ENCODE measurements at regions not wholly inside any gene's neighbourhood (a gene's known extent, or its start where the extent isn't known, plus 50 kb on each side); places are given as distances from the start of the nearest gene placed in this dataset.
"Not testable (repeated sequence)": the region's sequence is repeated elsewhere in the genome, so short reads cannot be mapped to it uniquely, and the experiment has no call there.

- H3K4me1 ChIP-seq (ENCODE audit: control insufficient read depth in 3 of 3, insufficient read depth in 3 of 3, low read length in 3 of 3); H3K27me3 ChIP-seq (ENCODE audit: control insufficient read depth in 3 of 3, insufficient read depth in 3 of 3, low read length in 3 of 3); H3K36me3 ChIP-seq (ENCODE audit: control insufficient read depth in 3 of 3, insufficient read depth in 3 of 3, low read length in 3 of 3); H3K9ac ChIP-seq (ENCODE audit: low read depth in 1 of 3, low read length in 3 of 3); H3K27ac ChIP-seq (ENCODE audit: low read depth, low read length); H3K9me3 ChIP-seq (ENCODE audit: control insufficient read depth in 3 of 3, low read length in 3 of 3): not testable (repeated sequence)
- H3K4me3 ChIP-seq (ENCODE audit: low read length in 3 of 3) = peak overlapping the region in 1 of 3 donors; percentile 15
These were observed 75.1 kb downstream of the KBTBD2 start for GRCh38 chr7:32816409-32816948.

GRCh38 chr7:32814779-32815178, 76.8 kb downstream of the KBTBD2 start:
- not testable (repeated sequence) for H3K4me1 ChIP-seq (ENCODE audit: control insufficient read depth in 3 of 3, insufficient read depth in 3 of 3, low read length in 3 of 3); H3K36me3 ChIP-seq (ENCODE audit: control insufficient read depth in 3 of 3, insufficient read depth in 3 of 3, low read length in 3 of 3); H3K4me3 ChIP-seq (ENCODE audit: low read length in 3 of 3); H3K27ac ChIP-seq (ENCODE audit: low read depth, low read length); H3K27me3 ChIP-seq (ENCODE audit: control insufficient read depth in 3 of 3, insufficient read depth in 3 of 3, low read length in 3 of 3); H3K9me3 ChIP-seq (ENCODE audit: control insufficient read depth in 3 of 3, low read length in 3 of 3); H3K9ac ChIP-seq (ENCODE audit: low read depth in 1 of 3, low read length in 3 of 3)

GRCh38 chr7:32809871-32810270, 81.7 kb downstream of the KBTBD2 start:
- Histone ChIP-seq H3K4me1 (ENCODE audit: control insufficient read depth in 3 of 3, insufficient read depth in 3 of 3, low read length in 3 of 3) (no peaks in the 10 kb centered on the region), H3K9ac (ENCODE audit: low read depth in 1 of 3, low read length in 3 of 3) (no peak overlapping the region), H3K27me3 (ENCODE audit: control insufficient read depth in 3 of 3, insufficient read depth in 3 of 3, low read length in 3 of 3) (no peaks in the 10 kb centered on the region), H3K36me3 (ENCODE audit: control insufficient read depth in 3 of 3, insufficient read depth in 3 of 3, low read length in 3 of 3) (no peaks in the 10 kb centered on the region), H3K4me3 (ENCODE audit: low read length in 3 of 3) (no peak overlapping the region), H3K27ac (ENCODE audit: low read depth, low read length) (no peak overlapping the region), H3K9me3 (ENCODE audit: control insufficient read depth in 3 of 3, low read length in 3 of 3) (no peaks in the 10 kb centered on the region)

- no peaks in the 10 kb centered on the region for H3K27me3 ChIP-seq (ENCODE audit: control insufficient read depth in 3 of 3, insufficient read depth in 3 of 3, low read length in 3 of 3)
- H3K4me1 ChIP-seq (ENCODE audit: control insufficient read depth in 3 of 3, insufficient read depth in 3 of 3, low read length in 3 of 3) = no peaks in the 10 kb centered on the region
- H3K27ac ChIP-seq (ENCODE audit: low read depth, low read length) = no peak overlapping the region
- H3K9me3 ChIP-seq (ENCODE audit: control insufficient read depth in 3 of 3, low read length in 3 of 3) = no peaks in the 10 kb centered on the region
- no peaks in the 10 kb centered on the region for H3K36me3 ChIP-seq (ENCODE audit: control insufficient read depth in 3 of 3, insufficient read depth in 3 of 3, low read length in 3 of 3)
- no peak overlapping the region for H3K9ac ChIP-seq (ENCODE audit: low read depth in 1 of 3, low read length in 3 of 3)
- H3K4me3 ChIP-seq (ENCODE audit: low read length in 3 of 3) = no peak overlapping the region
These were observed 82.2 kb downstream of the KBTBD2 start for GRCh38 chr7:32809347-32809746.

- H3K36me3 ChIP-seq (ENCODE audit: control insufficient read depth in 3 of 3, insufficient read depth in 3 of 3, low read length in 3 of 3) = no peaks in the 10 kb centered on the region
- peaks cover 0 to 4% (median 2%) of the 10 kb centered on the region in 3 donors for H3K4me1 ChIP-seq (ENCODE audit: control insufficient read depth in 3 of 3, insufficient read depth in 3 of 3, low read length in 3 of 3)
- H3K4me3 ChIP-seq (ENCODE audit: low read length in 3 of 3) = no peak overlapping the region
- H3K9ac ChIP-seq (ENCODE audit: low read depth in 1 of 3, low read length in 3 of 3) = no peak overlapping the region
- H3K27me3 ChIP-seq (ENCODE audit: control insufficient read depth in 3 of 3, insufficient read depth in 3 of 3, low read length in 3 of 3) = no peaks in the 10 kb centered on the region
- H3K9me3 ChIP-seq (ENCODE audit: control insufficient read depth in 3 of 3, low read length in 3 of 3) = no peaks in the 10 kb centered on the region
- H3K27ac ChIP-seq (ENCODE audit: low read depth, low read length) = no peak overlapping the region
These were observed 88.0 kb downstream of the KBTBD2 start for GRCh38 chr7:32803406-32804141.

GRCh38 chr7:32802305-32802910, 89.2 kb downstream of the KBTBD2 start:
- Histone ChIP-seq H3K9me3 (ENCODE audit: control insufficient read depth in 3 of 3, low read length in 3 of 3) (no peaks in the 10 kb centered on the region), H3K4me1 (ENCODE audit: control insufficient read depth in 3 of 3, insufficient read depth in 3 of 3, low read length in 3 of 3) (peaks cover 0 to 4% (median 2%) of the 10 kb centered on the region in 3 donors), H3K36me3 (ENCODE audit: control insufficient read depth in 3 of 3, insufficient read depth in 3 of 3, low read length in 3 of 3) (no peaks in the 10 kb centered on the region), H3K27me3 (ENCODE audit: control insufficient read depth in 3 of 3, insufficient read depth in 3 of 3, low read length in 3 of 3) (no peaks in the 10 kb centered on the region), H3K4me3 (ENCODE audit: low read length in 3 of 3) (no peak overlapping the region), H3K9ac (ENCODE audit: low read depth in 1 of 3, low read length in 3 of 3) (no peak overlapping the region), H3K27ac (ENCODE audit: low read depth, low read length) (no peak overlapping the region)

- H3K9ac ChIP-seq (ENCODE audit: low read depth in 1 of 3, low read length in 3 of 3); H3K4me1 ChIP-seq (ENCODE audit: control insufficient read depth in 3 of 3, insufficient read depth in 3 of 3, low read length in 3 of 3); H3K9me3 ChIP-seq (ENCODE audit: control insufficient read depth in 3 of 3, low read length in 3 of 3); H3K4me3 ChIP-seq (ENCODE audit: low read length in 3 of 3); H3K27me3 ChIP-seq (ENCODE audit: control insufficient read depth in 3 of 3, insufficient read depth in 3 of 3, low read length in 3 of 3); H3K36me3 ChIP-seq (ENCODE audit: control insufficient read depth in 3 of 3, insufficient read depth in 3 of 3, low read length in 3 of 3); H3K27ac ChIP-seq (ENCODE audit: low read depth, low read length): not testable (repeated sequence)
These were observed 98.5 kb downstream of the KBTBD2 start for GRCh38 chr7:32793053-32793452.

- not testable (repeated sequence) for H3K4me1 ChIP-seq (ENCODE audit: control insufficient read depth in 3 of 3, insufficient read depth in 3 of 3, low read length in 3 of 3); H3K27ac ChIP-seq (ENCODE audit: low read depth, low read length); H3K9ac ChIP-seq (ENCODE audit: low read depth in 1 of 3, low read length in 3 of 3); H3K9me3 ChIP-seq (ENCODE audit: control insufficient read depth in 3 of 3, low read length in 3 of 3); H3K4me3 ChIP-seq (ENCODE audit: low read length in 3 of 3); H3K27me3 ChIP-seq (ENCODE audit: control insufficient read depth in 3 of 3, insufficient read depth in 3 of 3, low read length in 3 of 3); H3K36me3 ChIP-seq (ENCODE audit: control insufficient read depth in 3 of 3, insufficient read depth in 3 of 3, low read length in 3 of 3)
These were observed 100.7 kb downstream of the KBTBD2 start for GRCh38 chr7:32790766-32791430.

- H3K9me3 ChIP-seq (ENCODE audit: control insufficient read depth in 3 of 3, low read length in 3 of 3); H3K4me3 ChIP-seq (ENCODE audit: low read length in 3 of 3); H3K36me3 ChIP-seq (ENCODE audit: control insufficient read depth in 3 of 3, insufficient read depth in 3 of 3, low read length in 3 of 3); H3K9ac ChIP-seq (ENCODE audit: low read depth in 1 of 3, low read length in 3 of 3); H3K4me1 ChIP-seq (ENCODE audit: control insufficient read depth in 3 of 3, insufficient read depth in 3 of 3, low read length in 3 of 3); H3K27me3 ChIP-seq (ENCODE audit: control insufficient read depth in 3 of 3, insufficient read depth in 3 of 3, low read length in 3 of 3); H3K27ac ChIP-seq (ENCODE audit: low read depth, low read length): not testable (repeated sequence)
These were observed 102.3 kb downstream of the KBTBD2 start for GRCh38 chr7:32789266-32789665.

GRCh38 chr7:32788174-32788573, 103.4 kb downstream of the KBTBD2 start:
- H3K9ac ChIP-seq (ENCODE audit: low read depth in 1 of 3, low read length in 3 of 3); H3K4me1 ChIP-seq (ENCODE audit: control insufficient read depth in 3 of 3, insufficient read depth in 3 of 3, low read length in 3 of 3); H3K9me3 ChIP-seq (ENCODE audit: control insufficient read depth in 3 of 3, low read length in 3 of 3); H3K27ac ChIP-seq (ENCODE audit: low read depth, low read length); H3K36me3 ChIP-seq (ENCODE audit: control insufficient read depth in 3 of 3, insufficient read depth in 3 of 3, low read length in 3 of 3); H3K27me3 ChIP-seq (ENCODE audit: control insufficient read depth in 3 of 3, insufficient read depth in 3 of 3, low read length in 3 of 3); H3K4me3 ChIP-seq (ENCODE audit: low read length in 3 of 3): not testable (repeated sequence)
